DMS 273 (cell line): ENCODE measurements at regions not wholly inside any gene's neighbourhood (a gene's known extent, or its start where the extent isn't known, plus 50 kb on each side); places are given as distances from the start of the nearest gene placed in this dataset.
"Not testable (repeated sequence)": the region's sequence is repeated elsewhere in the genome, so short reads cannot be mapped to it uniquely, and the experiment has no call there.

ENCODE experiments used
- DNase-seq: peaks from one replicate; lab custom pipeline; 2025; ENCODE audit not compliant: unreplicated experiment; lab: John Stamatoyannopoulos, UW

DNA sequence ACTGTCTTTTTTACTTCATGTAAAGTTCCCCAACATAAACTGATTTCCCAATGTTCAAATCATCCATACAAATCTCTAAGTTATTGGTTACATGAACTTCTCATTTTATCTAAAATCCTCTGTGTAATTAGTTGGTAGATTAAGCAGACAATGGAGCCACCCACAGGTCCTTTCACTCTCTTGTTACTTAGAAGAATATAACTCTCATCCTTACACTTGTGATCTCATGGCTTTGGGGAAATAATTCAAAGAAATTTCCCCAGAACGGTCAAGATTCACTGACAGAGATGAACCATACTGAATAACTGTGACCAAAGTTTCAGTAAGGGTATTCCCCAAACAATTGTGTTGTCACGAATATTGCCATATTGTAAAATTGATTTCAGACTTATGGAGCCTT, 1102.6 kb upstream of the EPHA6 start:
- no peak for DNase-seq

DNA sequence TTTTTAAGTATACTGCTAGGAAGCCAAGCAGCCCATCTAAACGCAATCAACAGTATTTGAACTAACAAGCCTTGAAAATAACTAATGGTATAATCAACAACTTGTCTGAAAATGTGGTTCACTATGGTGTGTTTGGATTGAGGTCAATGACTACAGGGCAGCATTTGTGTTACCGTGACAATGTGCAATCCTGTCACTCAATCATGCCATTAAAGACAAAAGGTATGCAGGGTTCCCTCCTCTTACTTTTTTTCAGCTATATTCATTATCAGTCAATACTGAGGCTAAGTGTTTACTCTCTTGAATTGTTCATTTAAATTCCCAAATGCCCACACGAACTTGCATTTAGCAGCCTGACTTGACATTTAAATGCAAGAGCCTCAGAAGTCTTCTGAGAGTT, 1099.3 kb upstream of the EPHA6 start:
- DNase-seq: no peak

DNA sequence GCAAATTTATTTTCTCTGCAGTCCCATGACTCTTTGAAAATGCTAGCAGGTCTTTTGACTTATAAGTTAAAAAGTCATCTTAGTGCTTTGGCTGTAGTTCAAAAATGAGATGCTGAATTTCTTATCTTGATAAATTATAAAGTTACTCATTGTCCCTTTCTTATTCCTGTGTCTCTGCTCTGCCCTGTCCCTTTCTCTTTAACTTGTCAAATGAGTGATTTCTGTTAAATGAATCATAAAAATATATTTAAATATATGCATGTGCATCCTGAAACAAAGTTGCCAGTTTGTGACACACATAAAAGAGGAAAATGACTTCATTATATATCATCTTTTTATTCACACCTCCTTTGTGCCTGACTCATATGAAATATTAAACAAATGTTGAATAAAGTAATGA, 1097.3 kb upstream of the EPHA6 start:
- no peak for DNase-seq

DNA sequence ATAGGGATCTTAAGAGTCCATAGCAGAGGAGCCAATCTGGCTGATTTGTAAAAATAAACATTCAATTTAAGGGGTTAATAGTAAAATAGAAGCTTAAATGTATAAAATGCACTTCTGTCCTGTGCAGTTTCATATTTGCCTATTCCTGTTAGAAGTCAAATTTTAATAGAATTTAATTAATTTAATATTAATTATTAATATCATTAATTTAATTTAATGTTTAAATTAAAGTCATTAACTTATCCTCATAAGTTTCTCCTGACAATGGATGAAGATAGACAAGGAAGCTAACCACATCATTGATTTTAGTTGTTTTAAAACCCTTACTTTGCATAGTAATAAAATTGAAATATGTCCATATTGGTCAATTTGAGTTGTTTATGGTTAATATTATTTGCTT, 1096.2 kb upstream of the EPHA6 start:
- no peak for DNase-seq

DNA sequence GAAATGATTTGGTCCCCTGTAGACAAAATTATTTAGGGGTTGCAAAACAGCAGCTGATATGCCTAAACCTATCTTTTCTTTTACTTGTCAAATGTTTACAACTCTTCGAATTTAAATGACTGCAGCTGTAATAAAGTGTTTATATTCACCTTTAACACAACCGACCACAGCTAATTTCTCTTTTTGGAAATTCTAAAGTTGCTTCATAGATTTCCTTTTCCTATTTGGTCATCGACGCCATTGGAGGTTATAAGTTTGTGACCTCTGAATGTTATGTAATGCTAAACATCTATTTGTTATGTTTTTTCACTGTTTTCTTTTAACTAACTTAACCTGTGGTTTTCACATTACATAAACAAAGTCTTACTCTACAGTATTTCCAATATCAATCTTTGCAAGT, 1094.9 kb upstream of the EPHA6 start:
- DNase-seq: no peak

DNA sequence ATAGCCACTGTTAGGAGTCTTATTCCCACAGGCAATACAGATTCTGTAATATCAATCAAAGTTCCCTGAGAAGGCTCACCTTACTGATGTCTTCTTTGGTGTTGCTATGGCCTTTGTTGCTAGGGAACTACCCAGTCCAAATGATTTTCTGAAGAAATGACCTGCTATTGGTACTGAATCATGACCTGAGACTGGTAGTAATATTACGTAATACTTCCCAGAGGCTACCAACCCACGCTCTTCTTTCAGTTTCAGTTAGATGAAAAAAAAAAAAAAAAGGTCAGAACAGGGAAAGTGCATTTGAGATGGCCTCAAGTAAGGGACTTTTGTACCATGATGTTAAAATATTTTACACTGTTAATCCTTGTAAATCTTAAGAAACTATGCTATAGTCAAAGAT, 1092.5 kb upstream of the EPHA6 start:
- DNase-seq: no peak

DNA sequence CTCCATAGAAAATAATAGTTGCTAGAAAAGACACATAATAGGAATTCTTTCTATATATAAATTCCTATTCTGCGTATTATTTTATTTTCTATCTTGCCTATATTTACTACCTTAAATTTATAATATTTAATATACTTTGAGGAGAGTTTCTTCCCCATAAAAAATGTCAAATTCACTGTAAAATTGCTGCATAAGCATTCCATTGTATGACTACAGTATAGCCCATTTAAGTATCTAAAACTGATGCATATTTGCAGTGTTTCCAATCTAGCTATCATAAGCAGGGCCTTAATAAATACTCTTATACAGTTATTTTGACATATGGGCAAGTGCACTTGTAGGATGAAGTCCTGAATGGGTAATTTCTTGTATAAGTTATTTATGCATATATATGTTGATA, 1088.6 kb upstream of the EPHA6 start:
- no peak for DNase-seq

DNA sequence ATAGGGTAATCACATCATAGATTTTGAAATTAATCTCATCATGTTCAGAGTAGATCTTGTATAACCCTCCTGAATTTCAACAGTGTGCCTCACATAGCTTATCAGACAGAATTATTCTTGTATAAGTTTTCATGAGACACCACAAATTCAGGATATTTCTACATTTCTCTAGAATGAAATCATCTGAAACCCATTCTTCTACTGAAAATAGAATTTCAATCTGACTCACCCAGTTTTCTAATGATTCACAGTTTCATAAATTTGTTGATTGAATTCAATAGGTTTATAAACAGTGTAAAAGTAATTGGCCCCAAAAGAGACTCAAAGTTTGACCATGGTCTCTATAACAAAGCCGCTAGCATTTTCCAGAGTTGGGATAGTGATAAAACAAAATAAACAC, 1082.6 kb upstream of the EPHA6 start:
- no peak for DNase-seq

DNA sequence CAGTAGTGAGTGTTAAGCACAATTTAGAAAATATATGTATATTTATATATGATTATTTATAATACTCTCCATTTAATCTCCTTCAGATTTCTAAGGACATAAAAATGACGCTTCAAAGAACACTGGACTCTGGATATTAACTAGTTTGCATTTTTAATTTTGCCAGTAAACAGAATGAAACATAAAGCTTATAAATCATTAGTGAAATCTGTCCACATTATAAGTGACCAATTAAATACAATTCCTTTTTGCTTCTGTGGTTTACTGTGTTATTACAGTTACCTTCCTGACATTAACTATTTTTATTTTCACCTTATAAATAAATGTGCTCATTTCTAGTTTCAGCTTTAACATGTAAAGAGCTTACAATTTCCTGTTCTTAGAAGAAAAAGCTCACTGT, 1081.1 kb upstream of the EPHA6 start:
- no peak for DNase-seq

DNA sequence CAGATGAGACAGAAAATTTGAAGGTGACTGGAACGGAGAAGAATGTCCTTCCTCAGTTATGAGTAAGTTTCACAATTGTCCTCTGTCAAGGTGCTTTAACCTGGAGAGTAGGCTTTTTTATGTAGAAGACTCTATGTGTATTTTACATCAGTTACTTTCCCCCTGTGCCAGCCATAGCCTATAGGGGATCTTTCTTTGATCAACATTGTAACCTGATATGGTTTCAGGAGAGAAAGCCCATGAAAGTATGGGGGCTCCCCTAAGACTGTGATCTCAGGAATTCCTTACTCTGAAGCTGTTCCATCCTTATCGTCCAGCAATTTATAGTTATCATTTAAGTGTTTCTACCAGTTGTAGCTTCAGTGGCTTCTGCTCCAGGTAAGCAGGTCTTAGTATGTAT, 1076.3 kb upstream of the EPHA6 start:
- no peak for DNase-seq

DNA sequence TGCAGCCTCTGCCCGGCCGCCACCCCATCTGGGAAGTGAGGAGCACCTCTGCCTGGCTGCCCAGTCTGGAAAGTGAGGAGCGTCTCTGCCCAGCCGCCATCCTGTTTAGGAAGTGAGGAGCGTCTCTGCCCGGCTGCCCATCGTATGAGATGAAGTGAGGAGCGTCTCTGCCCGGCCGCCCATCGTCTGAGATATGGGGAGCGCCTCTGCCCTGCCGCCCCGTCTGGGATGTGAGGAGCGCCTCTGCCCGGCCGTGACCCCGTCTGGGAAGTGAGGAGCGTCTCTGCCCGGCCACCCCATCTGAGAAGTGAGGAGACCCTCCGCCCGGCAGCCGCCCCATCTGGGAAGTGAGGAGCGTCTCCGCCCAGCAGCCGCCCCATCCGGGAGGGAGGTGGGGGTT, 1069.5 kb upstream of the EPHA6 start:
- not testable (repeated sequence) for DNase-seq

DNA sequence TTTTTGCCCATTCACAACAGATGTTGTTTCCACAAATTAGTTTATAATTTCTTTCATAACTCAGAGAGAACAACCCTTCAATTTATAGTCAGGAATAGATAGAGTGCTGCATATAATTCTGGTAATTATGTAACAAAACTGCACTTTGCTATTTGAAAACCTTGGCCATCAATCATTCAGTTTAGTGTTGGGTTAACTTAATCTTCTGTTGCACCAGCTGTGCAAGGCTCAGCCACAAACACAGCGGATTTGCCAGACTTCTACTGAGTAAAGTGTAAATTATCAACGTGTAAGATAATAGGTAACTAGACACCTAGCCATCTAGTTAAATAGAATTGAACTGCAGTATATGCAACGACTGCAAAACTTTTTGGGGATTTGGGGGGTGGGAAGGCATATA, 1064.3 kb upstream of the EPHA6 start:
- DNase-seq: peak; percentile 44

DNA sequence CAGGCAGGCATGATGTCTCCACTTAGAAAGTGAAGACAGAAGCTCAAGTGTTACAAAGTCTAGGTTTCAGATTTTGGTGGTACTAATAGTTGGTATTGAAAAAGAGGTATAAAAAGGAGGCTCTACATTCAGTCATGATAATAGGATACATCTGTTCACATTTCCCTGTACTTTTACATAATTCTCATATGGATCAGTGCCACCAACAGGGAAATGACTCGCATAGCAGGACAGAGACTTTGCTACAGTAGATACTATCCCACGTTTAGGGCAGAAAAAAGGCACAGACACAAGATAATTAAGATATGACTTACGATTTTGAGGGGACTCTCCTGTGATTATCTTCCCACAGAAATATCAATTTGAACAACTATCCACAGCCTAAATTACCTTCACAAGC, 1062.9 kb upstream of the EPHA6 start:
- peak; percentile 17 for DNase-seq

DNA sequence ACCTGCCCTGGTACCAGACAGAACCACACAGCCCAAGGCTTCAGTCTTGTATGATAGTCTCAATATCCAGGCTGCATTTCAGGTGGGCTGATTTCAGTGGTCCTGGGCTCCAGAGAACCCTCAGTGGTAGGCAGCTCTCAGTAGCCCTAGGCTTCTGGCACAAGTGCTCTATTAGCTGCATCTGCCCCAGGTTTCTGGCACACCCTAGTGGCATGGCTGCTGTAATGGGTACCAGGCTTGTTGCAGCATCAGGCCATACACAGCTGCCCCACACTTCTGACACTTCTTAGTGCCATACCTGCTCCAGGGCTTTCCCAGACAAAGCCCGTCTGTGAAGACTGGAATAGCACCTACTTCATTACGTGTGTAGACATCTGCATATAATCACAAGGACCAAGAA, 1062.2 kb upstream of the EPHA6 start:
- no peak for DNase-seq

DNA sequence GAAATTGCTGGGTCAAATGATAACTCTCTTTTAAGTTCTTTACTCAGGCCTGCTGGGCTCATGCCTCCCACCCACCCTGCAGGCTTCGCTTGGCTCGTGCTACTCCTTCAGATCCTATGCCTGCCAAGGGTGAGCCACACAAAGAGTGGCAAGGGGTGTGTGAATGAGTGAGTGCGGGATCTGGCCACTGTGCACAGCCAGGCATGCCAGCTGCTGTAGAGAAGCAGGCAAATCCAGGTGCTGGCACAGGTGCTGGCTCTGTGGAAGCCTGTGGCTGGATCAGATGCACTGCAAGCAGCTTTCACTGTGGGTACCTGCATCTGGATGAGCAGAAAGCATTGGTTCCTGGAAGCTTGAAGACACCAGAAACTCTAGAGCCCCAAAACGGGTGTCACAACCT, 1055.7 kb upstream of the EPHA6 start:
- DNase-seq: no peak

DNA sequence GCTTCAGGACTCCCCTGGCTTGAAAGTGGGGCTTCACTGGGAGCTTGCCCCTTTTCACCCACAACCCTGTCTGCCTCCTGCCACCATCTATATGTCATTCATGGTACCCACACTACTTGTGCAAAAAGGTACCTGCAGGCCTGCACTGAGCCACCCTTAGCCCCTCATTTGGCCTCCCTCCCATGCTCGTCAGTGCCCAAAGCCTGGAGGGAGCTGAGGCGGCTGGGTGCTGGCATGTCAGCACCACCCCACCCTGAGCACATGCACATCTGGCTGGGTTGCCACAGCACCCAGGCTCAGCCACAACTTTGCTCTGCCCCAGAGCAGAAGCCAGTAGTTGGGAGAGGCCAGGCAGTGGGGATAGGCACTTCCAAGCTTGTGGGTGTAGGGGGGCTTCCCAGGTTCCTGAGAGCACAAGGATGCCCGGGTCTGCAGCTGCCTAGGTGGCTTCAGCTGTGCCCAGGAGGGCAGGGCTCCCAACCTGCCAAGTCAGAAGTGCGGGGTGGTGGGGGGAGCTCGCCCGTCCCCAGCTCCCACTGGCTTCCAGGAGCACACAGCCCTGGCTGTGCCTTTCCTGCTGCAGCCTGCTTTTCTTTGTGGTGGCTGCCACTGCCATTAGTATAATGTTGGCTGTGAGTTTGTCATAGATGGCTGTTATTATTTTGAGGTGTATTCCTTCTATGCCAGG, 1054.6 kb upstream of the EPHA6 start:
- no peak for DNase-seq

DNA sequence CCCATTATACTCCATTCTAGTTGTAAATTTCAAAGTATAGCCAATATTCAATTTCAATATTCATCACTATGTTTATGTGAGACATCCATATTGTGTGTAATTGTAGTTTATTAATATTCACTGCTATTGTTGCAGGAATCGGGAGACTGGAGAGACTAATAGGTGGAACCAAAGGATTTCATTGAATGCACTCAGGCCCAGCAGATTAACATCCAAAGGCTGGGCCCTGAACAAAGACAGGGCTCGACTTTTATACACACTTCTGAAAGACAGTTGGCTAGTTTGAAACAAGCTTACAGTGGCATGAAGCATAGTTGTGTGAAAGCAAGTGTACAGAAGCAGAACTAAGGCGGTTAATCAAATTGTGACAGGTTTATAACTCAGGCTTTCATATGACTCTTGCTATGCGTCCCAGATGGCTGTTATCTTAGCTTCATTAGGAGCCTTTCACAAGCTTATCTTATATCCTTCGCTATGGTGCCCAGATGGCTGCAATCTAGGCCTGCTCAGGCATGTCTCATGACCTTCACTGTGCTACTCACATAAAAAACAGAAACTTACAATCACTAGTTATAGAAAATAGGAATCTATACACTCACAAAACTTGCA, 1038.8 kb upstream of the EPHA6 start:
- peak; percentile 69 for DNase-seq

DNA sequence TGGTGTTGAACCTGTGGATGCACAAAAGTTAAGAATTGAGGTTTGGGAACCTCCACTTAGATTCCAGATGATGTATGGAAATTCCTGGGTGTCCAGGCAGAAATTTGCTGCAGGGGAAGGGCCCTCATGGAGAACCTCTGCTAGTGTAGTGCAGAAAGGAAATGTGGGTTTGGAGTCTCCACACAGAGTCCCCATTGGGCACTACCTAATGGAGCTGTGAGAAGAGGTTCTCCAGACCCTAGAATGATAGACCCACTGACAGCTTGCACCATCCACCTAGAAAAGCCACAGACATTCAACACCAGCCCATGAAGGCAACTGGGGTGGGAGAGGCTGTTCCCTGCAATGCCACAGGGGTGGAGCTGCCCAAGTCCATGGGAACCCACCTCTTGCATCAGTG, 1032.8 kb upstream of the EPHA6 start:
- DNase-seq: no peak

DNA sequence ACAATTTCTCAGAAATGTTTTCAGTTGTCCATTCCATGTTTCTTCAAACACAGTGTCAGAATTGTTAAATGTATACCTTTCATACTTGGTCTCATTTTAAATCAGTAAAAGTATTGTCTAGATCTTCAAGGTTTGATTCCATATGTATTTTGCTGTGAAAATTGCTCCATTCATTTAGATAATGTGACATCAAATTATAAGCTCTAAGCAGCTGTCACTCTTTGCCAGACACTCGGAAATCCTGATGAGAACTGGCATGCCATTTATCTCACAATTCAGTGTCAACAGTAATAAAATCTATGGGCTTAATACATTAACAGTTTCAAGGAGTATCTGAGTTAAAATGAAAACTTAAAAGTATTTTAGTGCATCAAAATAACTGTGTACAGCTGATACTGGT, 1025.3 kb upstream of the EPHA6 start:
- DNase-seq: no peak

DNA sequence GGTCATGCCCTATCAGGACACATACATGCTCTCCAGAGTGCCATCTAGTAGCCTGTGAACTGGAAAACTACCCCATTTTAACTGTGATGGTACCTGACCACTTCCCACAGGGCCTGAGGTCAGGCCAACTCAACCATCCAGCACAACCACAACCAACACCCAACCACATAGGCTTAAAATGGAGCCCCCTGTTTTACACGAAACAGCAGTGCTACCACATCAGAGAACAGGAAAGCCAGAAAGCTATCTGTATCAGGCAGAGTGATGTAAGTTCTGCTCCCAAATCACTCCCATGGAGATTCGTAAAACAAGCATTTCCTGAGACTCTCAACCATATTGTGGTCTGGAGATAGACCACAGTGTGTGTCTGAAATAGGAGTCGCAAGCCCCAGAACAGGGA, 1017.3 kb upstream of the EPHA6 start:
- DNase-seq: no peak

DNA sequence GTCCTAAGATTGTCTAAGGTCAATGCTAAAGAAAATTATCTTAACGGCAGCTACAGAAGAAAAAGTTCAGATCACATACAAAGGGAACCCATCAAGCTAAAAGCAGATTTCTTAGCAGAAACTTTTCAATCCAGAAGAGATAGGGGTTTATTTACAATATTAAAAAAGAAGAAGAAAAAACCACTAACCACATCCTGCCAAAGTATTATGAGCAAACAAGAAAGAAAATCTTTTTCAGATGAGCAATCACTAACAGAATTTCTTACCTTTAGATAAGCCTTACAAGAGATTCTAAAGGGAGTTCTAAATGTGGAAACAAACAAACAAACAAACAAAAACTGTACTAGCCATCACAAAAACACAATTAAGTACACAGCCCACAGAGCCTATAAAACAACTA, 1015.8 kb upstream of the EPHA6 start:
- DNase-seq: no peak

DNA sequence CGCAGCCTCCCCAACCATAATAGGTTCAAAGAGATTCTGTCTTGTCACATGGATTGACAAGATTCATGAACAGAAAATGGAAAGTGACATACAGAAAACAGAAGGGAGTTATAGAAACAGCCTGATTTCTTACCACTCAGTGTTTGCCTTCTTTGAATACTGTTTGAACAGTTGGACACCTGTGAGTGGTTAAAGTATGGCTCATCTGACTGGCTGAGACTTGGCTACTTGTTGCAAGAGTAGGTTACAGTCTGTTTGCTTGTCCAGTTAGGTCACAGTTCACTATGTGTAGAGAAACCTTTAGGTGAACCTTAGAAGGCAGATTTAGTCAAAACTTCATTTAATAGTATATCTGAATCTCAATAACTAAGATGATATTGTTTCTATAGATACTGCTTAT, 1003.9 kb upstream of the EPHA6 start:
- DNase-seq: no peak

DNA sequence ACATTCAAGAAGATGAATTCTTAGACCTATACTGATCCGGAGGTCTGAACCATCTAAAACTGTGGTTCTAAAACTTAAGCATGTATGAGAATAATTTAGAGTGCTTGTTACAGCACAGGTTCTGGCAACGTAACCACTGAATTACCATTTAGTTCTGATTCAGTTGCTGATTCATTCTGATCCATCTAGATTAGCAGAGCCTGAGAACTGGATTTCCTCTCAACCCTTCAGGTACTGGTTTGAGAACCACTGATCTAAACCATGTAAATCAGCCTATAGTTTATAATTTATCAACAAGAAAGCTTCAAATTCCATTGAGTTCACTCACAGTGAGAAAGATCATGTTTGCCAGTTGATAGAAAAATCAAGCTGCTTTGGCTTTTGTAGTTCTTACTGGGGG, 1001.1 kb upstream of the EPHA6 start:
- no peak for DNase-seq
